ENCODE measurements at regions not wholly inside any gene's neighbourhood (a gene's known extent, or its start where the extent isn't known, plus 50 kb on each side); places are given as distances from the start of the nearest gene placed in this dataset.

GRCh38 chr1:173128742-173129141, 78.0 kb upstream of the TNFSF18 start:
- ChIA-PET POLR2A (ENCODE audit: low non-redundant PET) (no interaction called here), CTCF (no interaction called here)
- Histone ChIP-seq H3K27ac (ENCODE audit: low read depth, low read length, poor library complexity, severe bottlenecking) (no peak overlapping the region), H3K4me1 (ENCODE audit: insufficient read depth, low read length, poor library complexity, severe bottlenecking) (no peaks in the 10 kb centered on the region), H3K9me3 (ENCODE audit: low read depth, low read length, poor library complexity, severe bottlenecking) (no peaks in the 10 kb centered on the region), H3K4me3 (ENCODE audit: low read depth, low read length, poor library complexity, severe bottlenecking) (no peak overlapping the region), H3K36me3 (ENCODE audit: insufficient read depth, low read length, poor library complexity, severe bottlenecking) (no peaks in the 10 kb centered on the region), H3K27me3 (replicated peaks; ENCODE audit: insufficient read depth, low read depth, low read length, poor library complexity) (no peaks in the 10 kb centered on the region)
- DNase-seq (ENCODE audit: low spot score), result no peak
- no TSS peak for BruUV-seq (replicated peaks)
- intact Hi-C loops (cut with micrococcal nuclease; ENCODE audit: unreplicated experiment), result no loop called here
- TF ChIP-seq CTCF (conservative IDR thresholded peaks at IDR 0.05; ENCODE audit: low read depth, low read length) (no peak), EZH2 (IDR thresholded peaks at IDR 0.05; ENCODE audit: borderline replicate concordance, low read depth, low read length, poor library complexity, severe bottlenecking) (no peak)

- no TSS peak for BruUV-seq (replicated peaks)
- intact Hi-C loops (cut with micrococcal nuclease; ENCODE audit: unreplicated experiment), result no loop called here
Observed at GRCh38 chr1:173127369-173128307, 76.9 kb upstream of the TNFSF18 start.

GRCh38 chr1:173126421-173126820, 75.7 kb upstream of the TNFSF18 start:
- no peaks in the 10 kb centered on the region for H3K36me3 ChIP-seq (ENCODE audit: insufficient read depth, low read length, poor library complexity, severe bottlenecking)
- BruUV-seq (replicated peaks), result no TSS peak

More at GRCh38 chr1:173127369-173128307, 76.9 kb upstream of the TNFSF18 start:
- Histone ChIP-seq H3K9me3 (ENCODE audit: low read depth, low read length, poor library complexity, severe bottlenecking) (no peaks in the 10 kb centered on the region), H3K4me1 (ENCODE audit: insufficient read depth, low read length, poor library complexity, severe bottlenecking) (peaks cover 8% of the 10 kb centered on the region), H3K4me3 (ENCODE audit: low read depth, low read length, poor library complexity, severe bottlenecking) (no peak overlapping the region), H3K27ac (ENCODE audit: low read depth, low read length, poor library complexity, severe bottlenecking) (no peak overlapping the region), H3K27me3 (replicated peaks; ENCODE audit: insufficient read depth, low read depth, low read length, poor library complexity) (no peaks in the 10 kb centered on the region), H3K36me3 (ENCODE audit: insufficient read depth, low read length, poor library complexity, severe bottlenecking) (no peaks in the 10 kb centered on the region)
- DNase-seq (ENCODE audit: low spot score), result no peak
- ChIA-PET CTCF (no interaction called here), POLR2A (ENCODE audit: low non-redundant PET) (no interaction called here)
- TF ChIP-seq EZH2 (IDR thresholded peaks at IDR 0.05; ENCODE audit: borderline replicate concordance, low read depth, low read length, poor library complexity, severe bottlenecking), result no peak
- TF ChIP-seq CTCF (conservative IDR thresholded peaks at IDR 0.05; ENCODE audit: low read depth, low read length), result no peak

More at GRCh38 chr1:173126421-173126820, 75.7 kb upstream of the TNFSF18 start:
- ChIA-PET CTCF (no interaction called here), POLR2A (ENCODE audit: low non-redundant PET) (no interaction called here)
- H3K4me3 ChIP-seq (ENCODE audit: low read depth, low read length, poor library complexity, severe bottlenecking), result no peak overlapping the region
- TF ChIP-seq CTCF (conservative IDR thresholded peaks at IDR 0.05; ENCODE audit: low read depth, low read length) (no peak), EZH2 (IDR thresholded peaks at IDR 0.05; ENCODE audit: borderline replicate concordance, low read depth, low read length, poor library complexity, severe bottlenecking) (no peak)
- H3K4me1 ChIP-seq (ENCODE audit: insufficient read depth, low read length, poor library complexity, severe bottlenecking), result peaks cover 16% of the 10 kb centered on the region
- H3K27ac ChIP-seq (ENCODE audit: low read depth, low read length, poor library complexity, severe bottlenecking), result no peak overlapping the region
- intact Hi-C loops (cut with micrococcal nuclease; ENCODE audit: unreplicated experiment), result no loop called here
- no peaks in the 10 kb centered on the region for H3K9me3 ChIP-seq (ENCODE audit: low read depth, low read length, poor library complexity, severe bottlenecking)
- H3K27me3 ChIP-seq (replicated peaks; ENCODE audit: insufficient read depth, low read depth, low read length, poor library complexity), result no peaks in the 10 kb centered on the region
- DNase-seq (ENCODE audit: low spot score), result no peak

All from A673 (cell line).